Lung microvascular endothelial cell (primary cell): ENCODE measurements at regions not wholly inside any gene's neighbourhood (a gene's known extent, or its start where the extent isn't known, plus 50 kb on each side); places are given as distances from the start of the nearest gene placed in this dataset.

Experiments
- DNase-seq, 2 donors: peaks; one replicate each; pipeline versions ENCODE4 v3.0.0 to v3.0.0-alpha.2; 2010; ENCODE audit warnings: low read depth in 2 of 2

DNA sequence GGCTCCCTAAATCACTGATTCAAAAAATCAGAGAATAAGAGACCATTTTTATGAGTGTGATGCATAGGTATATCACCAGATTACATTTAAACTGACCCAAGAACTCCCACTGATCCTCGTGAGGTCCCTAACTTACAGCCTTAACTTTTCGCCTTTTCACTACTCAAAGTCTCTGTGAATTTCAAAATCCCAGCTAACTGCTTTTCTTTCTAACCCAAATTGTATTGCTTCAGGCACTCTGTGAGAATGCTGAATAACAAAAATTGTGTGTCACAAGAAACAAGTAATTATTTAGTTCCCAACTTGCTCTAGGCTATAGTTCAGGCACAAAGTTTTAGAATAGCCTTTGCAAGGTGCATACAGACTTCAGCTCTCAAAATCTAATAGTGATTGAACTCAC lies 368.6 kb downstream of the CHSY3 start:
- DNase-seq: no peak

DNA sequence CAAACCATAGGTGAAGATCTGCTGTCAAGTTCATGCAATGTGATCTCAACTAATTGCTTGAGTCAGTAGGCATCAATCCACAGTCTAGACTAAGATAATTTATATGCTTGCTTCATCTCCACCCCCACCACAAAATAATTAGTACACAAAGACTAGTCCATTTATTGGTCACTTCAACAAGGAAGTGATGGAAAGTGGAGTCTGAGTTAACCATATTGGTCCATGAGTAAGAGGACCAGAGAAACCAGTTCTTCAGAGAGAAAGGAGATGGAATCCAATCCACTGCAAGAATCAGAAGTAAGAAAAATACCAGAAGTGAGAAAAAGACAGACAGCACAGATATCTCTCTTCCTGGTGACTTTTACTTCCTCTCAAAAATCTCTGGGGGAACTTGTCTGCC lies 366.5 kb downstream of the CHSY3 start:
- DNase-seq: no peak

DNA sequence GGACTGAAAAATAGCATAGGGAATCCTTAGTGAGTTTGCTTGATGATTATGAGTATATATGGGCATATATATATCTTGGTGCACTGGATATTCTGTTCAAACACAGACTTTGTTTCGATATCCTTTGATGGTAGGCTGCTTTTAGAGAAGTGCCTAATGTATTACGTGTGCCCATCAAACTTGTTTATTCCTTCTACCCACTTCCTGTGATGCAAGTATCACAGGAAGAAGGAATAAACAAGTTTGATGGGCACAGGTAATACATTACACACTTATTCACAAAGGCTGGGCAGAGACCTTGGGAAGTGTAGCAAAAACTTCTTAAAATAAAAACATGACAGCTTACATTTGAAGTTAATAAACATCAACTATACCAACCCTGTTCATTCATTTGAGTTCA lies 364.2 kb downstream of the CHSY3 start:
- no peak for DNase-seq

DNA sequence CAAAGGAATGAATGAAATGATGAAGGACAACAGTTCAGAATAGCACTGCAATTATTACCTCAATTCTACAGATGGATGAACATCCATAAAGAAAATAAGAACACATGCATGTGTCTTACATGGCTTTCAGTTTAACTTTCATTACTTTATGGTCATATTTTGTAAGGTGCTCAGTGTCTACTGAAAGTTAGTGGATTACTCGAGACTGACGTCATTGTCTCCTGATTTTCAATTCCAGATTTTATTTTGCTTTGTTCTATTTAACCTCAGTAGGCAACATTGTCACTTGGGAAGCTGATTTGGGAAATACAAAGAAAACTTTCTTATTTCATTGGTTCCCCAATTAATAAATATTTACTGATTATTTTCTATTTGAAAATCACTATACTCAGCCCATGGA lies 363.7 kb downstream of the CHSY3 start:
- DNase-seq: no peak

DNA sequence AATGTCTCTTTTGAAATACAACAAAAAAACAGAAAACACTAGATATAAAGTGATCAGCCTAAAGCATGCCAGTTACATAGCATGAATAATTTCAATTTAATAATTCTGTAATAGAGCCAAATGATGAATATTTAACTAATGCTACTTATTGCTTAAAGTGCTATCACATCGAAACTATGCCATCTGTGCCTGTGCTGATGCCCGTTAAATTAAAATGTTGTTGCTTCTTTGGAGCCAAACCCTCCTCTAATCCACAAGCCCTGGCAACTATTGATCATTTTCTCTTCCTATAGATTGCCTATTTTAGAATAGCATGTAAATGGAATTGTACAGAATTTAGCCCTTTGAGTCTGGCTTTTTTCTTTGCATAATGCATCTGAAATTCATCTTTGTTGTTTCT lies 356.2 kb downstream of the CHSY3 start:
- DNase-seq: no peak

DNA sequence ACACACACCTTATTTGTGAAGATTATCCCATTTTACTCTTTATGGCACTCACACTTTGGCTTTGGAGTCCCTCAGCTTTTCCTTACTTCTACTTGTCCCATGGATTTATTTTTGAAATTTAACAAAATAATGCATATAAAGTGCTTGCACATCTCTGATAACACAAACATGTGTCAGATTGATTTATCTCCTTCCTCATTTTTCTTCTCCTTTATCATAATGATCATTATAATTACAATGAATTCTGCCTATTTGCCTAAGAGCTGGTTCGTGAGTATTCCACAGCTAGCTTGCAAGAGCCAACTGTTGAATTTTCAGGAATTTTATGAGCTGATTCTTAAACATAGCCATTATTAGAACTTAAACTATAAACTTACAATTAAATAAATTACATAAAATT lies 347.7 kb downstream of the CHSY3 start:
- no peak for DNase-seq

DNA sequence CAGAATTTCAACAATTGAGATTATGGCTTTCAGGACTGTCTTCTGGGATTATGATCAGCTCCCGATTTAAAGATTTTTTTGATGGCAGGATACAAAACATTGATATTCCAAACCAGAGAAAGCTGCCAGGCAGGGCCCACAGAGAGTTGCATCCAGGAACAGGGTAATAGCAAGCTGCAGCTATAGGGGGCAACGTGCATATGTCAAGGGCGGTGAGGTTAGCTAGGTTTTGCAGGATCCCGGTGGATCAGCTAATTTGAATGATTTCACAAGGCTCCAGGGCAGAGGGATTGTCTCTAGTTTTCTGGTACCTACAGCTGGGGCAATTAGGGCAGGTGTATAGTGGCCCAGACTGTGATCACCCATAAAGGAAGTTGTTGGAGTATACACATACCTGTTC lies 339.4 kb downstream of the CHSY3 start:
- DNase-seq: no peak

DNA sequence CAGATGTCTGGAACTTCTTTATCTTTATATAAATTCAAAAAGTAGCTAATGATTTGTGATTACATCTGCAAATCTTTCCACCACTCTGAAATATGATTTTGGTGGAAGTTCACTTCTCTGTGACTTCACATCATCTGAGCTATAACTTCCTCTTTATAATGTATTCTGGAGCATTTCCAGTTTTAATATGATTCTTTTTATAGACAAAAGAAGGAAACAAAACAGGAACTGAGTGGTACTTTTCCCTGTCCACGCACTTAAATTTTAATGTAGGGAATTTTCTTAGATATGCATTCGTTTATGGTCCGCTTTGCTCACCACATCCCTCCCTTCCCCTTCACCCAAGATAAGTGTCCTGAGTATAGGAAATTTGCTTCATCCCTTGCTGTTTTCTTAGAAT lies 333.5 kb downstream of the CHSY3 start:
- DNase-seq: peak; percentile 6 to 56
